ENCODE measurements at regions not wholly inside any gene's neighbourhood (a gene's known extent, or its start where the extent isn't known, plus 50 kb on each side); places are given as distances from the start of the nearest gene placed in this dataset.

DNA sequence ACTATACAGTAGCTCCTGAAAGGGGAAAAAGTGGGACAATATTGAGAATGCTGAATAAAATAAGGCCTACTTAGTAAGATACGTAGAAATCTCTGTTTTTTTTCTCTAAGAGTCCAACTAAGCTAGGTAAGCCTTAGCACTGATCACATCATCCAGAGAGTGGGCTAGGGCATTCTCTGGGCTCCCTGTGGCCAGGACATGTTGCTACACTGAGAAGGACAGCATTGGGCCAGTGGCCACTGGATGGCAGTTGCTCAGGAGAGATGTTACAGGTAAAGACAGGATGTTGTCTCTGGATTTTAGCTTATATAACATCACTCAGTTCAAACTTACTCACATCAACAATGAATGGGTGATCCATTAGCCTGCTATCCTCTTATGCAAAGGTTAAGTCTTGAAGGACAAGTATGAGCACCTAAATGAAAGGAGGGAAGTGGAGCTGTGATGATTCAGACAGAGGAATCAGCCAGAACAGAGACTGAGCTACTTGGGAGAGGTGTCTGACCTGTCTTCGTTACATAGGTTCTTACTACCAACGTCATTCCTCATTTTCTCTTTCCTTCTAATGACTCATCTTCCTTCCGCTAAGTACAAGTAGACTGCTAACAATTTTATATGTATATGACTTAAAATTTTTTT is 226.6 kb upstream of the ADCY2 start:
- no peak for TF ChIP-seq POLR2A (IDR thresholded peaks at IDR 0.05; ENCODE audit: low read depth, low read length)
- no peak for TF ChIP-seq TAF1 (IDR thresholded peaks at IDR 0.05; ENCODE audit: borderline replicate concordance, low read depth, low read length)

Data from GM12892 (cell line).